K562 (cell line): ENCODE measurements at regions not wholly inside any gene's neighbourhood (a gene's known extent, or its start where the extent isn't known, plus 50 kb on each side); places are given as distances from the start of the nearest gene placed in this dataset.

Experiments
- ATAC-seq: fragments of 200-7000 bp; cut with Tn5 transposase; 3 replicates; pipeline ENCODE4 v1.9.1; 2020; ENCODE audit warnings: moderate library complexity
- BruUV-seq: library from RNA; stranded (reverse); fragments of 400-500 nt; replicated peaks from 2 replicates; lab custom pipeline; 2021; lab: Mats Ljungman, UMichigan
- CTCF ChIA-PET: fragments of 300-600 bp; formaldehyde crosslinking; extraction: SDS; loops from one replicate; lab custom pipeline; 2021; ENCODE audit warnings: low intra/inter-chr PET ratio; lab: Yijun Ruan, JAX
- POLR2A ChIA-PET: fragments of 300-600, 350-650 bp; sonication (Branson Sonifier 250); formaldehyde crosslinking; extraction: SDS; loops from one replicate; lab custom pipeline; 2021; ENCODE audit warnings: antibody characterized with exemption, inconsistent platforms; lab: Yijun Ruan, JAX
- DNase-seq, 4 experiments: peaks; one replicate each; pipeline versions ENCODE4 v3.0.0 to v3.0.0-alpha.2; 2011 to 2018; ENCODE audit warnings: low spot score in 3 of 4, mixed read lengths in 3 of 4; ENCODE audit errors: extremely low read depth in 1 of 4
- FAIRE-seq: peaks from 2 replicates; lab custom pipeline; 2011; peaks lifted over from hg19 to GRCh38; lab: Jason Lieb, UNC
- H2AFZ ChIP-seq: 2 replicates; pipeline ENCODE4 v1.6.0; 2011; ENCODE audit warnings: low read depth, low read length, control low read depth, inconsistent platforms
- H3K27ac ChIP-seq: fragments of 200-600 bp; 3 replicates; pipeline ENCODE4 v1.8.0; 2011; ENCODE audit warnings: low read depth, mild to moderate bottlenecking, control low read depth, inconsistent platforms, low read length, moderate library complexity, mixed read lengths; ENCODE audit errors: extremely low read depth
- H3K27me3 ChIP-seq, 2 experiments: fragments of 300-600 bp in 1 of 2; 2 replicates in 1 of 2; 3 replicates in 1 of 2; pipeline versions ENCODE4 v1.6.0 to v1.8.0; 2011; ENCODE audit warnings: inconsistent platforms in 2 of 2, low read length in 2 of 2, mild to moderate bottlenecking in 1 of 2, mixed read lengths in 1 of 2, moderate library complexity in 1 of 2; ENCODE audit not compliant: control insufficient read depth in 2 of 2, insufficient read depth in 2 of 2
- H3K36me3 ChIP-seq: fragments of 300-600 bp; 3 replicates; pipeline ENCODE4 v1.8.0; 2011; ENCODE audit warnings: mild to moderate bottlenecking, low read length, inconsistent platforms; ENCODE audit not compliant: control insufficient read depth, insufficient read depth
- H3K4me1 ChIP-seq, 2 experiments: fragments of 200-600 bp in 1 of 2; replicated peaks in 1 of 2; 2 replicates in 1 of 2; 3 replicates in 1 of 2; pipeline versions ENCODE4 v1.5.1 to v1.8.0; 2011; ENCODE audit warnings: inconsistent platforms in 2 of 2, low read length in 2 of 2, mild to moderate bottlenecking in 1 of 2, mixed read lengths in 1 of 2, moderate library complexity in 1 of 2; ENCODE audit not compliant: control insufficient read depth in 2 of 2, insufficient read depth in 2 of 2
- H3K4me2 ChIP-seq: 2 replicates; pipeline ENCODE4 v1.6.1; 2011; ENCODE audit warnings: low read length, control low read depth, inconsistent platforms, mixed read lengths; ENCODE audit not compliant: insufficient read depth
- H3K4me3 ChIP-seq: fragments of 200-600 bp; sonication (generic), shearing (Covaris generic); 2 replicates; pipeline ENCODE4 v1.5.1; 2016; ENCODE audit warnings: control low read depth, inconsistent platforms
- H3K79me2 ChIP-seq: fragments of 200-600 bp; 3 replicates; pipeline ENCODE4 v1.8.0; 2011; ENCODE audit warnings: low read length, inconsistent platforms; ENCODE audit not compliant: control insufficient read depth, insufficient read depth
- H3K9ac ChIP-seq, 2 experiments: 2 replicates each; pipeline versions ENCODE4 v1.6.0 to v1.6.1; 2011; ENCODE audit warnings: low read depth in 2 of 2, low read length in 2 of 2, control low read depth in 1 of 2, inconsistent platforms in 1 of 2, mild to moderate bottlenecking in 1 of 2, mixed read lengths in 1 of 2; ENCODE audit not compliant: insufficient read depth in 1 of 2
- H3K9me1 ChIP-seq: one replicate; pipeline ENCODE4 v1.6.0; 2011; ENCODE audit warnings: inconsistent platforms, mild to moderate bottlenecking, low read length, moderate library complexity; ENCODE audit not compliant: control insufficient read depth, insufficient read depth
- H3K9me3 ChIP-seq: replicated peaks from 2 replicates; pipeline ENCODE4 v1.5.1; 2011; ENCODE audit warnings: low read depth, low read length, inconsistent platforms; ENCODE audit not compliant: control insufficient read depth, insufficient read depth
- H4K20me1 ChIP-seq: replicated peaks from 2 replicates; pipeline ENCODE4 v1.6.1; 2011; ENCODE audit warnings: low read length, inconsistent platforms, mixed read lengths; ENCODE audit not compliant: control insufficient read depth, insufficient read depth
- BCL6 ChIP-seq: fragments of 250-450 bp; sonication (Bioruptor Pico); IDR thresholded peaks from 2 replicates; pipeline ENCODE4 v1.4.0; 2020
- CBX3 ChIP-seq, 2 experiments: IDR thresholded peaks; 1 replicate in 1 of 2; 2 replicates in 1 of 2; pipeline ENCODE4 v1.6.1; 2012; ENCODE audit warnings: inconsistent platforms in 2 of 2, low read length in 2 of 2, borderline replicate concordance in 1 of 2, control low read depth in 1 of 2
- CCAR2 ChIP-seq: fragments of 200-400 bp; formaldehyde crosslinking; IDR thresholded peaks from 2 replicates; pipeline ENCODE4 v1.6.1; 2017; ENCODE audit warnings: mild to moderate bottlenecking, low read depth, low read length
- CEBPB ChIP-seq: fragments of 450-650 bp; IDR thresholded peaks from 2 replicates; pipeline ENCODE4 v1.6.1; 2016; ENCODE audit warnings: missing genetic modification characterization, missing compliant biosample characterization
- CGGBP1 ChIP-seq: fragments of 250-450 bp; sonication (Bioruptor Pico); IDR thresholded peaks from 2 replicates; pipeline ENCODE4 v1.9.0; 2021; ENCODE audit warnings: mild to moderate bottlenecking
- ETS1 ChIP-seq: conservative IDR thresholded peaks from 2 replicates; pipeline ENCODE4 v1.6.1; 2011; ENCODE audit warnings: low read depth, mild to moderate bottlenecking, low read length; ENCODE audit not compliant: control insufficient read depth
- HES1 ChIP-seq: fragments of 450-650 bp; IDR thresholded peaks from 2 replicates; pipeline ENCODE4 v1.6.1; 2016; ENCODE audit warnings: low read depth, mild to moderate bottlenecking, moderate library complexity
- MTA1 ChIP-seq: fragments of 450-650 bp; IDR thresholded peaks from 2 replicates; pipeline ENCODE4 v1.6.1; 2017; ENCODE audit warnings: borderline replicate concordance
- PRPF4 ChIP-seq: fragments of 200-400 bp; formaldehyde crosslinking; IDR thresholded peaks from one replicate; pipeline ENCODE4 v1.6.1; 2017; ENCODE audit warnings: low read length, low read depth, mild to moderate bottlenecking; ENCODE audit not compliant: insufficient read depth, poor library complexity, severe bottlenecking
- ZNF282 ChIP-seq: sonication (generic); formaldehyde crosslinking; IDR thresholded peaks from 2 replicates; pipeline ENCODE4 v1.8.1; 2023; ENCODE audit warnings: missing genetic modification reagents
- WGBS: fragments of 100-300 bp; shearing (Covaris generic); methylation state at CpG from one replicate; pipeline ENCODE4 v1.1.6; 2016; ENCODE audit warnings: low coverage, mixed read lengths; ENCODE audit not compliant: insufficient coverage; ENCODE audit errors: missing lambda C conversion rate; 5-methylcytosine and 5-hydroxymethylcytosine counted together
- in situ Hi-C: fragments of 300-500 bp; cut with MboI; formaldehyde crosslinking; loops from 4 replicates; pipeline ENCODE4 v1.15.0; 2018; ENCODE audit warnings: inconsistent platforms, mixed read lengths
- intact Hi-C: fragments of 100-400 bp; cut with micrococcal nuclease; formaldehyde crosslinking; loops from 2 replicates; pipeline ENCODE4 v1.14.2; 2022
- TF ChIP-seq, protein P1 (sequence below): fragments of 250-450 bp; sonication (Bioruptor Pico); IDR thresholded peaks from 2 replicates; pipeline ENCODE4 v1.8.0; 2021; ENCODE audit warnings: mild to moderate bottlenecking, moderate library complexity

GRCh38 chr4:159655547-159655946 is 552.7 kb downstream of the RAPGEF2 start:
- CTCF ChIA-PET = no interaction called here

More at GRCh38 chr4:159655547-159655946, 552.7 kb downstream of the RAPGEF2 start:
- no peak for DNase-seq
- TF ChIP-seq CCAR2 = no peak
- no peak for TF ChIP-seq PRPF4
- no peak for TF ChIP-seq CBX3 (IDR thresholded peaks at IDR 0.05; ENCODE audit: borderline replicate concordance in 1 of 2, low read length in 2 of 2)
- TF ChIP-seq, protein P1, sequence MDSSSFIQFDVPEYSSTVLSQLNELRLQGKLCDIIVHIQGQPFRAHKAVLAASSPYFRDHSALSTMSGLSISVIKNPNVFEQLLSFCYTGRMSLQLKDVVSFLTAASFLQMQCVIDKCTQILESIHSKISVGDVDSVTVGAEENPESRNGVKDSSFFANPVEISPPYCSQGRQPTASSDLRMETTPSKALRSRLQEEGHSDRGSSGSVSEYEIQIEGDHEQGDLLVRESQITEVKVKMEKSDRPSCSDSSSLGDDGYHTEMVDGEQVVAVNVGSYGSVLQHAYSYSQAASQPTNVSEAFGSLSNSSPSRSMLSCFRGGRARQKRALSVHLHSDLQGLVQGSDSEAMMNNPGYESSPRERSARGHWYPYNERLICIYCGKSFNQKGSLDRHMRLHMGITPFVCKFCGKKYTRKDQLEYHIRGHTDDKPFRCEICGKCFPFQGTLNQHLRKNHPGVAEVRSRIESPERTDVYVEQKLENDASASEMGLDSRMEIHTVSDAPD (CRISPR knock-in tag) = no peak
- no peak for TF ChIP-seq MTA1
- no peak for TF ChIP-seq ZNF282
- TF ChIP-seq HES1 = no peak
- no peak for TF ChIP-seq BCL6 (CRISPR knock-in tag)
- no peak for TF ChIP-seq ETS1
- no peak for TF ChIP-seq CGGBP1 (CRISPR knock-in tag)
- TF ChIP-seq CEBPB (tag) = no peak
- H3K9me1 ChIP-seq = no peaks in the 10 kb centered on the region
- no peak overlapping the region for H3K4me3 ChIP-seq
- in situ Hi-C loops = no loop called here
- POLR2A ChIA-PET = no interaction called here
- no peaks in the 10 kb centered on the region for H4K20me1 ChIP-seq
- H3K79me2 ChIP-seq = no peaks in the 10 kb centered on the region
- no TSS peak for BruUV-seq
- H3K36me3 ChIP-seq = no peaks in the 10 kb centered on the region
- no peak overlapping the region for H2AFZ ChIP-seq
- H3K27ac ChIP-seq = no peak overlapping the region
- no peaks in the 10 kb centered on the region for H3K4me1 ChIP-seq
- no peak overlapping the region for H3K4me2 ChIP-seq
- H3K9me3 ChIP-seq = no peaks in the 10 kb centered on the region
- no peak for FAIRE-seq
- H3K27me3 ChIP-seq = no peaks in the 10 kb centered on the region
- intact Hi-C loops = no loop called here
- ATAC-seq = no peak
- 40% methylated on average over 1 of the region's 1 CpG for WGBS
- H3K9ac ChIP-seq = no peak overlapping the region
